GM21360 (cell line): ENCODE measurements at regions not wholly inside any gene's neighbourhood (a gene's known extent, or its start where the extent isn't known, plus 50 kb on each side); places are given as distances from the start of the nearest gene placed in this dataset.
A peak's percentile ranks its signal among the peaks of the same experiment; 100 is the strongest.

Experiments used
- ATAC-seq: cut with Tn5 transposase; IDR thresholded peaks from one replicate; pipeline ENCODE4 v1.9.1; 2021; ENCODE audit warnings: mild to moderate bottlenecking, moderate library complexity; ENCODE audit not compliant: unreplicated experiment

DNA sequence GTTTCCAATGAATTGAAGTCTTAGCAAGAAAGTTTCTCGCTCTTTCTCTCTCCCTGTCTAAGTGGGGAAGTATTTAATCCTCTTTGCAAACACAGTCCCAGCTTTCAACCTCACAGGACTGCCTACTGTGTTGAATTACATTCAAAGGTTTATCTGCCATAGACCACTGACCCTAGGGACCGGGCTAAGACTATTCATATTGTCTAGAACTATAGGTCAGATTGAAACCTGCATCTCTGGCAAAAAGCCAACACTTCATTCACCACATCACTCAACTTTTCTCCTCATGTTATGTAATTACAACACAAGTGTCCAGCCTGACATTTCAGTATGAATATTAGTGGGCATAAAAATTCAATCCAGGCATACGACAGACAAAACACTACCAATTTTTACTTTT is 314.7 kb upstream of the RSPO3 start:
- peak; percentile 22 for ATAC-seq

DNA sequence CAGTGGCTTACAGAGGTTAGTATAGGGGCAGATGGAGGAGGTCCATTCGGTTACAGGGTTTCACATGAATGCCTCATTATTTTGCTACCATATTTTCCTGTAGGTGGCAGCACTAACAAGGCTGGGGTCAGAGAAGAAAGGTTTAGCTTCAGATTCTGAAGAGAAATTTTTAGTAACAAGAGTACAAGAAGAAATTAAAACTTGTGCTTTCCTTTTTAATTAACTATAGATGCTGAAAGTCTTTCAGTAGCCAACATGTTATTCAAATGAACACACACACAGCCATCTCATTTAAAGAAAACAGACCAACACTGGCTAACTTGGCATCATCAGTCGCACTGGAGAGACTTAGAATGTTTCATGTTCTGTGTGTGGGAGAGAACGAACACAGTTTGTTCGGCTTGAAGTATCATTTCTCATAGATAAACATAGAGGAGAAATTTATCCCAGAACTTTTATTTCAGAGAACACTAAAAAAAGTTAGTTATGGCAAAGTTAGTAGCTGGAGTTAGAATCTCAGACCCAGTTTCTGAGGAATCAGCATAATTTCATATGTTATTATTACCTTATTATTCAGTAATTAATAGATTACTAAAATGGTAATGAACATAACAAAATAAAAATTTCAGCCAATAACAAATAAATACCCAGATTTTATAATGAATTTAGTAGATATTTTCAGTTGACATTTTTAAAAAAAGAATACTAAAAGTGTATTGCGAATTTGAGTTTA is 314.0 kb upstream of the RSPO3 start:
- ATAC-seq: peak; percentile 81

DNA sequence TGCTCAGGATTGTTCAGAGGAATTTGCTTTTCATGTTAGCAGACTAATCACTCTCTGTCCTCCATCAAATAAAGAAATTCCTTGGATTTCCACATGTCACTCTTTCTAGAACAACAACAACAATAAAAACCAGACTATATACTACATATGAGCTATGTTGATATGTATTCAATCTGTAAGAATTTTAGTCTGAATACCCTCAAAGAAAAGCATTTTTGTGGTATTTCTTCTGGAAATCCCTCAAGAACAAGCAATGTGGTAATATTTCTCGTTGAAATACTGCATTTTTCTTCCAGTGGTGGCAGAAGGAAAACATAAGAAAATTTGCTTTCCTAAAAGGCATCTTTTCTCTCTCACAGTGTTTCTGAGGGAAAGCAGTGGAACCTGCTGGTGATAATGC is 312.6 kb upstream of the RSPO3 start:
- no peak for ATAC-seq

DNA sequence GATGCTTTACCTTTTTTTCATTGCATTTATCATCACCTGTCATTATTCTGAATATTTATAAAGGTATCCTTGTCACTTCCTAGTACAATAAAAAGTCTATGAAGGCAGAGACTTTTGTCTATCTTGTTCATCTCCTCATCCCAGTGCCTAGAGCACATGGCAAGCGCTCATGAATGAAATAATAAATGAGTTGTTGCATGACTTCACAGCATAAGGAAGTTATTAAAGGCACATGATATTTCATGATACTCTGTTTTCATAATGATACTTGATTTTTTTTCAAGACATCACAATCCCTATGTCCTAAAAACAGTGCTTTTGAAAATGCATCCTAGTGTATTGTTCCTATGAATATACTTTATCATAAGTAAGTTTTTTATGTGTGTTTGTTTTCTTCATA is 310.6 kb upstream of the RSPO3 start:
- no peak for ATAC-seq

DNA sequence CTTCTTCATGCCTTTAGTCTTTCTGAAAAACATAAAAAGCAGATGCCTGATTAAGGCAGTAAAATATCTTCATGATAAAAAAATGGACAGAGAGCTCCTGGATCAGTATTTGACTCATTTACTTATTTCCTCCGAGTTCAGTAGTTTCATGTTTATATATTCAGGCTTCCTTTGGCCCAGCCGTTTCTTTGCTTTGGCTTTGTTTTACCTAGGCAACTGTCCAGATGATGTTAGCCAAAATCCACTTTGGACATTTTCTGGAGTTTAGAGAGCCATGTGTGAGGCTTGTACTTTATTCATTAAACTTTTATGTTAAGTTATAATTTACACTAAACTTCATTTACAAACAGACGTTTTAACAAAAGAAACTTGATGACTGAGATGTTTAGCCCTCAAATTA is 307.1 kb upstream of the RSPO3 start:
- no peak for ATAC-seq

DNA sequence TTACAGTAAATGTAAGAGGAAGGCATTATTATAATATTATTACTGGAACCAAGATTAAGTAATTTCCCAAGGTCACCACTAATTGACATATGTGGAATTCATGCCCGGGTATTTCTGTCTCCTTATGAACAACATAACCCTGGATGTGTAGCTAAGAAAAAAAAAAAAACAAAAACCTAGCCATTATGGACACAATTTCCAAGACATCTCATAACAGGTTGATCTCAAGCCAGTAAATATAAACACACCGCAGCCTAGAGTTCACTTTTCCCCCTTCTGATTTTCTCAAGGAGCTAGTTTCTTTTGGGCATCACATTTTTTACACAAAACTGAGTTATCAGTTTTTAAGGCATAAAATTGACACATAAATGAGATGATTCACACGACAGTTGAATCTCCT is 306.5 kb upstream of the RSPO3 start:
- no peak for ATAC-seq

DNA sequence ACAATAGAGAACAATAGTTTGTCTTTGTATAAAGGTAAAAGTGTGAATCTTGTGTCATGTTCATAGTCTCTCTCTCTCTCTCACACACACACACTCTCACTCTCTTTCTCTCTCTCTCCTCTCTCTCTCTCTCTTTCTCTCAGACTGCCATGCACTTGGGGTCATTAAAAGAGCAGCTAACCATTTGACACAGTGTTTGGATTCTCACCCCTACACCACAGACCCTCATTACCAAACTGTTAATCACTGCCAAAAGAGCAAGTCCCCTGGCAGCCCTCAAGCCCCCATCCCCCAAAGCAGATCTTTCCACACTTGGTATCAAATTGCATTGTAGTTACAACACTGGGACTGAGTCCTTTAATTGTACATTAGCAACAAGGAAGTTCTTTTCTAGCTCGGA is 305.8 kb upstream of the RSPO3 start:
- no peak for ATAC-seq

DNA sequence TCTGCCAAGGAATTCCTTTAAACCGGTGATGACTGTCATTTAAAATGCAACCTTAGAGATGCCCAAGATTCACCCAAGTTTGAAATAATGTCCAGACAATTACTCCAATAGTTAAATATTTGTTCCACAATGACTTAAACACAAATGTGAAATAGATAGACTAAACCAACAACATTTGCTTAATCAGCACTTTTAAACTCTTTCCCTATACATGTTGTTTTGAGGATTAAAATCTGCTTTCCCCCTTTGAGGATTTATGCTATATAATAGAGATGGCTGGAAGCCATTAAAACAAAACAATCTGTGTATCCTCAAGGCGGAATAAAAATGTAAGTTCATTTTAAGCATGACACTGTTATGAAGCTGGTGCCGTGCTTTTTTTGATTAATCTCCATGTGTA is 297.8 kb upstream of the RSPO3 start:
- ATAC-seq: no peak

DNA sequence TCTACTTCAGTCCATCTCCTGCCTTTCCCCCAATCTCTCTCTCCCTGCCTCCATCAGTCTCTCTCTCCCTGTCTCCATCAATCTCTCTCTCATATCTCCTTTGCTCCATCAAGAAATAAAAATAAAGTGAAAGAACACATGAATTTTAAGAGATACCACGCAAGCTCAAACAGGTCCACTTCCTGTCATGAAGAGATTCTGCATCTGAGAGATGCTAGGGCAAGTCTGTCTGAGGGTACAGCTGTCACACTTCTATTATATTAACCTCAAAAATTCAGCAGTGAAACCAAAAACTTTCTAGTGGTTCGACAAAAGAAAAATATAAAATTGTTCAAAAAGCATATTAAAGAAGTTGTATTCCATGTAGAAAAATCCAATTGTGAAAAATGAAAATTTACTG is 296.8 kb upstream of the RSPO3 start:
- no peak for ATAC-seq

DNA sequence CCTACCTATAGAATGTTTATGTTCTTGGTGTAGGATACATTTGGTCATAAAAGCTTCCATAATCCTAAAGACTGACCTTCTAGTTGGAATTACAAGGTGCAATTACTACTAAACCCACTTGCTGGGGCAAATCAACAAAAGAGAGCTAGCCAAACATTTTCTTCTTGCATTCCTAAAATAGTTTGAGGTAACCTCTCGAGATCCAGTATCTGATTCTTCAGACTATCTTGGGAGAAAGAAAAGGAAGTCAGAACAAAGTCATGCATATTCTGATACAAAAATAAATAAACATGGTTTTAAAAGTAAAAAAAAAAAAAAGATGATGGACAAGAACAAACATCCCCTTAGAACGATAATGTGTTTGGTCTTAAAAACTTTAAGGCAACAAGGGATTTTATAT is 294.2 kb upstream of the RSPO3 start:
- no peak for ATAC-seq

DNA sequence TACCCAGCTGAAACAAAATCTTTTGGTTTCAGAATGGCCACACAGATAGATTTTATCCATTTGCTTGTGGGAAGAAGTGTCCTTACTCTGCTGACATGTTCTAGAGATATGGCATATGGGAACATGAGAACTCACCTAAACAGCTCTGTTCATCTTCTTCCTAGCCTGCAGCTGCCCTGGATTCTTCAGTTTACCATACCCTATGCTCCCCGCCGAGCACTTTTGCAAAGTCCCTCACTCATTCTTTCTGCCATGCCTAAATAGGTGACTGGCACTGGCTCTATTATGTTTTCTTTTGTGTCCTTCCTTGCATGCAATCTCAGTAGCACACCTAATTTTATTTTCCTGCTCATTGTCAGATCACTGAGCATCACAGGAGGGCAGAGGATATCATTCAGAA is 293.7 kb upstream of the RSPO3 start:
- no peak for ATAC-seq

DNA sequence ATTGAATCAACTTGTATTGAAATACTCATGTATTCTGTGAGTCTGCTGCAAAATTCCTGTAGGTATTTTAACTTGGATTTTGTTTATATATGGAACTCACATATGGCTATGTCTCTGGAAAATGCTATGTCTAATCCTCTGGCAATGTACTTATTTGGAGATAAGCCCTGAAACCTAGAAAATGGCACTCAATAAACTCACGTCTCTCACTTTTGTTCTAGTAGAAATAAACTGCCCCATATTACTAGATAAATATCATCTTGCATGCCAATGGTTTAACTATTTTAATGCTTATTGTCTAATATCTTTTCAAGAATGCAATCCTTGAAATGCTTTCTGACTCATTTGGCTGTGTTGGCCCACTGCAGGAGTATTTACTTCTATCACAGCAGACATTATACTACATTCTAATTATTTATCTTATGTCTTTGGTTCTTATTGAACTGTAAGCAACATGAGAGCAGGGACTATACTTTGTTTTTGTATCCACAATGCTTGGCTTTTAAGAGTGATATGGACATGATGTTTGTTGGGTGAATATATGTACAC is 292.2 kb upstream of the RSPO3 start:
- ATAC-seq: no peak

DNA sequence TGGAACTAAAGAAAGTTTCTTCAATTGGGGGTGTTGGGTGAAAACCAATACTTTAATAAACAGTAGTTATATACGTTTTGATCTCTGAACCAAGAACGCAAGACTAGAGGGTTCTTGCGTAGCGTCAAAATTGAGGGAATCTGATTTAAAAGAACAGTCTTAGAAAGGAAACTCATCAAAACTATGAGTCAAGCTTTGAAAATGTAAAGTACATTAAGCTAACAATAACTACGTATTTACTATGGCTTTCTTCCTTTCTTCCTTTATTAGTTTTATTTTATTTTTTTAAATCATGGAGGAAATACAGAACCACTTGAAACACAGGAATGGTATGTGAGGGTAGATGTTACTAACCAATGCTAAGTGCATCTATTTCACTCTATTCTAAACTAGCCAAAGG is 287.0 kb upstream of the RSPO3 start:
- ATAC-seq: no peak

DNA sequence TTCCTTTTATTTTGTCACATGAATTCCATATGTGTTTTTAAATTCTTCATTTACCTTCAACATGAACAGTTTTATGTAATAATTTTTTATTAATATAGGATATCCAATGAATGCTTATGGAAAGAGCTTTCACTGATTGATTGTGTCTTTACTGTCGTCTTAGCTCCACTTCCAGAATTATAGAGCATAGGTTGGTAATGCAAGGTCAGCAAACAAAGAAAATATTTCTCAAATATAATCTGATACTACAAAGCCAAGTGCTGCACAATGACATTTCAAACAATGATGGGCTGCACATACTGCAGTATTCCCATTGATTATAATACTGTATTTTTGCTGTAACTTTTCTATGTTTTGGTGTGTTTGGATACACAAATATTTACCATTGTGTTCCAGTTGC is 275.7 kb upstream of the RSPO3 start:
- no peak for ATAC-seq

DNA sequence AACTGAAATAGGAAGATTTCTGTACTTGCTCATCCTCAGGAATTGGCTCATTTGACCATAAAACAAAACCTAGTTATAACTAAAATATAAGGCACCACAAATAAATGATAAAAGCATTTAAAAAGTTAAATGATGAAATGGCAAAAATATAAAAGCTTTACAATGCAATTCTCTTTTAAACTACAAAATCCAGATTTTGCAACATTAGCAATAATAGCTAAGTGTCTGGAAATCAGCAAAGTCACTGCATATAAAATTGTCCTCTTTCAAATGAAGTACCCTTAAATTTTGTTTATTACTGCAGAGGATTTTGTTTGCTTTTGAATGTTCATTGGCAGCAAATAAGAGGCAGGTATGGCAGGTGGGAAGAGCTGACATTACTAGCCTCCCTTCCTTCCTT is 270.4 kb upstream of the RSPO3 start:
- ATAC-seq: no peak

DNA sequence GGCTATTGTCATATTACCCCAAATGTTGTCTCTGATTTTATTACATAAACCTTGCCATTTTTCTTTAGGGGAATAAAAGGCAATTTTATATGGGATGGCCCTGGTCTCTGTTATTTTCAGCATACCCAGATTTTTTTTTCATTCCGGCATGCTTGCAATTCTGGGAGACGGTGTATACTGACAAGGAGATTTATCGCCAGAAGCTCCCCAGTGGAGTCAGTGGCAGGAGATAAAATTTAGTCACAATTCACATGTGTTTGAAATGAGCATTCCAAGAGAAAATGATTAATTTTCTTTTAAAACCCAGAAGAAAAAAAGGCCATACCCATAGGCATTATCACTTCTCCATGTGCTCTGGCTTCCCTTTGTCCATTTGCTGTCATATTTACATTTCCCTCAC is 250.8 kb upstream of the RSPO3 start:
- no peak for ATAC-seq

DNA sequence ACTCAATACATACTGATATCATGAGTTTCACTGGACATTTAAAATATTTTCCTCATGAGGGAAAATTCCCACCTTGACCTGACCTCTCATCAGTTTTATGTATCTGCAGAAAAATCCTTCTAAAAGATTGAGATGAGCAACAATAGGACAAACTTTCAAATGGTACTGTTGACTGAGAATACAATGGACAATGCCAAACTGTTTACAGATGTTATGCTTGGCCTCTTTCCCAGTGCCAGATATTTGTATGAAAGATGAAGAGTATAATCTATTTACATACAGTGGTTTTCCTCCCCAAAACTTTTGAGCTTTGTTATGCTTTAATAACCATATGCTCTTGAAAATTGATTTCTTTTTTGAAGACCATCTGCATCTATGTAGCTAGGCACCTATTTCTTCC is 245.1 kb upstream of the RSPO3 start:
- no peak for ATAC-seq

DNA sequence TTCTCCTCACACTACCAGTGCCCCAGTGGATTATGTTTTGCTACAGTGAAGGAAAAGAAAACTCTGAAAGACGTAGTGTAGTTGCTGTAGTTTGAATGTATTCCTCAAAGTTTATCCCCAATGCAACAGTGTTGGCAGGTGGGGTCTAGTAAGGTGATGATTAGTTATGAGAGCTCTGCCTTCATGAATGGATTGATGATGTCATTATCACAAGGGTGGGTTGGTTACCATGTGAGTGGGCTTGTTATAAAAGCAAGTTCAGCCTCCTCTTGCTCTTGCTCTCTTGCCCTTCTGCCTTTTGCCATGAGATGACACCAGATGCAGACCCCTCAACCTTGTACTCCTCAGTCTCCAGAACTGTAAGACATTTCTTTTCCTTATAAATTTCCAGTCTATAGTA is 244.7 kb upstream of the RSPO3 start:
- no peak for ATAC-seq

DNA sequence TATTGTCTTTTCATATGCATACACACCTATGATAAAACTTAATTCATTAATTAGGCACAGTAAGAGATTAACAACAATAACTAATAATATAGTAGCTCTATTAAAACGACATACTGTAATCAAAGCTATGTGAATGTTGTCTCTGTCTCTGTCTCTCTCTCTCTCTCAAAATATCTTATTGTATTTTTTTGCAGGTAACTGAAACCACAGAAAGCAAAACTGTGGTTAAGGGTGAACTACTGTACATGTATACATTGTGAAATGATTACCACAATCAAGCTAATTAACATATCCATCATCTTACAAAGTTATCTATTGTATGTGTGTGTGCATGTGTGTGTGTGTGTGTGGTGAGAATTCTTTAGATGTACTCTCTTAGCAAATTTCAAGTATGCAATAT is 242.0 kb upstream of the RSPO3 start:
- ATAC-seq: no peak

DNA sequence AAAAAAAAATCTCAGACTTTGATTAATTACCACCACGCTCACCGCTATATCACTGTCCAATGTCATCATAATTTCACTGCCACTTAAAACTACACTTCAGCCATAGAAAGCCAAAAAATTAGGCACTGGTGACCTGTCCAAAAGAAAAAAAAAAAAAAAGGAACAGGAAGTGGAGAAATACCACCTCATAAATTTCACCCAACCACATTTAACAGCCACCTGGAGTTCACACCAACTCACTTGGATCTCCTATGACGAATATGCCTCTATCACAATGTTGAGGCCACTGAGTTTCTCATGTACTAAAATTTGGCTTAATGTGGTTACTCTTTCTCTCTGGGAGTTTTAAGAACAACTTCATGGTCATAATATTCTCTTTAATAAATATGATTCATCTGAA is 237.5 kb upstream of the RSPO3 start:
- no peak for ATAC-seq

DNA sequence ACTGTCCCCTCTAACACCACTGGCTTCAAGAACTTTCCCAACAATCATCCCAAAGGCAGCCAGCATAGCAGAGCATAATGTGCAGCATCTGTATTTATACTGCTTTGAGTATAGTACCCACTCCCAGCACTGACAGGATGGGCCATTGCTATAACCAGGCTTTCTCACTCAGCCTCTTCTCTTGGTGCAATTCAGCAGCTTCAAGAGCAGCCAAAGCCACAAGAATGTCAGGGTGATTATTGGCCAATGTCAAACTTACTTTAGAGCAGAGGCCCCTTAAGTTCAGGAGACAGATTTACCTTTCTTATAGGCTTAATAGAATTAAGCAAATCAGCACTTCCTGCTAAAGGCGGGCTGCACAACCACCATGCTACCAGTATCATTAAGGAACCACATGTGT is 232.4 kb upstream of the RSPO3 start:
- ATAC-seq: no peak

DNA sequence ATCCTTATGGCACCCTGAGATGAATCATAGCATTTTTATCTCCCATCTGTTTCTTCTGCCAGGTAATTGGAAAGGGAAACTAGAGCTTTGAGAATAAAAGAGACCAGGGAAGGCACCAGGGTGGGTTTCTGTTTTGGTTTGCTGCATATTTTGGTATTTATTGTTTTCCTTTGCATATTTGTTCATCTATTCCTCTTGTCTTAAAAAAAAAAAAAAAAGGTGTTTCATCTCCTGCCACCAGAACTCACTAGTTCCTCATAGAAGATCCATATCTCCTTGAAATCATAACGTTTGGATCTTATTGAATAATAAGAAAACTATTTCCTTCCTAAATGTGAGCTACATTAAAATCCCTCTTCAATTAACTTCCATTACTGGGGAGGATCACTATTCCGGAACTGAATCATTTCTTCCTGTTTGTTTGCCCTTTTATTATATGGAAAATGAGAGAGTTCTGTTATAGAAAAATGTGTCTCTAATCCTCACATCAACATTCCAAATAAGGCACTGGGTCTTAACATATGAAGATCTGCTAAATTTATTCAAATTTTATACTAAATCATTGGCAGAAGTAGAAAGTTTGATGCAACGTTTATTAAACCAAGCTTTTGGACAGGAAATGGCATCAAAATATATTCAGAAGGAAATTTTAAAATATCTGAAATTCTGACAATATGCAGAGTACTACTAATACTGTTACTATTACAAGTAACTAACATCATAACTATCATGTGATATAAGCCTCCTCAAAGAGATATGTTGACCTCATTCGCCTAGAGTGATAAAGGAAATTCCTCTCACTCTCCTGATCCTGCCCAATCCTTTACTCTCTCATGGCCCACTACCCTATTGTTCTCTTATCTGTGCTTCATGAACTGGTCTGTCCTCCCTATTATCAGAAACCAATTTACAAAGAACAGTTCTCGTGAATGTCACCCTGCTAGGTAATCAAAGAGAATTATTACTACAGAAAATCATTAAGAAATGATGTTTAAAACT is 229.4 kb upstream of the RSPO3 start:
- ATAC-seq: no peak
